Body of pancreas (tissue), 4 donors: ENCODE measurements at regions not wholly inside any gene's neighbourhood (a gene's known extent, or its start where the extent isn't known, plus 50 kb on each side); places are given as distances from the start of the nearest gene placed in this dataset.

Experiments used
- ATAC-seq: fragments of 150-250 bp; one replicate; pipeline ENCODE4 v1.9.1; 2016
- DNase-seq, 4 donors: peaks; one replicate each; pipeline ENCODE4 v3.0.0-alpha.2; 2019
- H3K27ac ChIP-seq, 4 donors: fragments of 200-600 bp; sonication (generic); 1 replicate in 3 of 4; 2 replicates in 1 of 4; pipeline versions ENCODE4 v1.5.1 to v1.6.1; 2016 to 2019; ENCODE audit warnings: mild to moderate bottlenecking in 1 of 4, mixed read lengths in 1 of 4, moderate library complexity in 1 of 4
- H3K27me3 ChIP-seq, 2 donors: fragments of 200-600 bp; sonication (generic); one replicate each; pipeline ENCODE4 v1.6.0; 2016; ENCODE audit warnings: mild to moderate bottlenecking in 1 of 2
- H3K36me3 ChIP-seq, 2 donors: fragments of 200-600 bp; sonication (generic); replicated peaks in 1 of 2; 2 replicates each; pipeline ENCODE4 v1.5.1; 2016; ENCODE audit warnings: low read depth in 2 of 2; ENCODE audit not compliant: insufficient read depth in 1 of 2
- H3K4me1 ChIP-seq: fragments of 200-600 bp; sonication (generic); one replicate; pipeline ENCODE4 v1.6.0; 2016
- H3K4me3 ChIP-seq, 2 donors: fragments of 200-600 bp; sonication (generic); 1 replicate in 1 of 2; 2 replicates in 1 of 2; pipeline ENCODE4 v1.5.1; 2016 to 2019
- H3K9me3 ChIP-seq, 3 donors: fragments of 200-600 bp; sonication (generic); 1 replicate in 2 of 3; 2 replicates in 1 of 3; pipeline ENCODE4 v1.5.1; 2016
- CTCF ChIP-seq, 7 experiments: fragments of 450-650 bp in 4 of 7; fragments of 200-600 bp in 3 of 7; sonication (generic) in 3 of 7; IDR thresholded peaks; one replicate each; pipeline ENCODE4 v1.5.1; 2016 to 2019; ENCODE audit warnings: antibody characterized with exemption in 7 of 7
- POLR2A ChIP-seq, 3 donors: fragments of 450-650 bp; IDR thresholded peaks; one replicate each; pipeline ENCODE4 v1.6.1; 2016; ENCODE audit warnings: antibody characterized with exemption in 3 of 3, mild to moderate bottlenecking in 2 of 3
- WGBS, 2 donors: methylation state at CpG; one replicate each; pipeline ENCODE4 v1.1.5; 2017; 5-methylcytosine and 5-hydroxymethylcytosine counted together
- intact Hi-C: fragments of 100-400 bp; cut with DNase I; formaldehyde crosslinking; loops from one replicate; pipeline ENCODE4 v1.15.1; 2023

DNA sequence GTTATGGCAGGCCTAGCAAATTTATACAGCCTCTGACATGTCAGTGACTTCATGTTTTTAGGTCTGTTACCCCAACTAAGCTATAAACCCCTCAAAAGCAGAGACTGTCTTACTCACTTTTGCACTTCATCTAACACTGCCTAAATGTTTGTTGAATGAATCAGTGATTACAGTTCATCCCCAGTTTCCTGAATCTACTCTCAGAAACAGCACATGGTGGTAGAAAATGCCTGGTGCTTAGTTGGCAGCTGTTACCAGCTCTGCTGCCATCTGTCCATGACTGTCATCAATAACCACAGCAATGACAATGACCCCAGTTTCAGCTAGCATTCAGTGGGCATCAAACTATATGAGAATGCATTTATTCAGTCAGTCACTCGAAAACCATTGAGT is 110.5 kb upstream of the SERBP1 start:
- DNase-seq (no peak), ATAC-seq (no peak)
- intact Hi-C loops, result no loop called here
- Histone ChIP-seq H3K9me3 (no peaks in the 10 kb centered on the region), H3K27me3 (no peaks in the 10 kb centered on the region), H3K4me1 (peaks cover 15% of the 10 kb centered on the region), H3K4me3 (no peak overlapping the region), H3K36me3 (no peaks in the 10 kb centered on the region), H3K27ac (peak overlapping the region; percentile 25 to 68 (median 48))
- TF ChIP-seq POLR2A (IDR thresholded peaks at IDR 0.05), result no peak
- TF ChIP-seq CTCF (IDR thresholded peaks at IDR 0.05), result no peak
- 87% methylated on average over 1 of the region's 1 CpG for WGBS, 2 donors

DNA sequence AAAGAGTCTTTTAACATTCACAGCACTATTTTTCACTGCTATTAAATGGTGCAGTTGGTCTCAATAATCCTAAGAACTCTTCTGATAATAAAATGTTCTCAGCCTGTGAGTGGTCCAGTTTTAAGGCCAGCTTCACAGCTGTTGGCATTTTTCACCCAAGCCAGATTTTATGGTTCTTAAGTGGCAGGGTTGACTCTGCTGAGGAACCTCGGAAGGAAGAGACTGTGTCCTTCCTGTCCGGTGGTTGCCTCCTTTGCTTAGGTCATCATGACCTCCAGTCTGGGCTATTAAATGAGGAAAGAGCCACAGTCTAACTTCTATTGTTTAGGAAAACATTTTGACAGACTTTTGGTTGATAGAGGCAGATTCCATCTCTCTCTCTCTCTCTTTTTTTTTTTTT is 112.5 kb upstream of the SERBP1 start:
- H3K36me3 ChIP-seq, result no peaks in the 10 kb centered on the region
- WGBS, 2 donors, result 62% methylated on average over 2 of the region's 2 CpGs; no CpG with 5 or more reads in 1 of the 2 donors
- H3K27me3 ChIP-seq, result no peaks in the 10 kb centered on the region
- ATAC-seq (no peak), DNase-seq (no peak)
- TF ChIP-seq POLR2A (IDR thresholded peaks at IDR 0.05) (no peak), CTCF (IDR thresholded peaks at IDR 0.05) (no peak)
- intact Hi-C loops, result no loop called here
- H3K4me1 ChIP-seq, result peaks cover 15% of the 10 kb centered on the region
- no peaks in the 10 kb centered on the region for H3K9me3 ChIP-seq
- H3K27ac ChIP-seq, result no peak overlapping the region
- H3K4me3 ChIP-seq, result no peak overlapping the region

DNA sequence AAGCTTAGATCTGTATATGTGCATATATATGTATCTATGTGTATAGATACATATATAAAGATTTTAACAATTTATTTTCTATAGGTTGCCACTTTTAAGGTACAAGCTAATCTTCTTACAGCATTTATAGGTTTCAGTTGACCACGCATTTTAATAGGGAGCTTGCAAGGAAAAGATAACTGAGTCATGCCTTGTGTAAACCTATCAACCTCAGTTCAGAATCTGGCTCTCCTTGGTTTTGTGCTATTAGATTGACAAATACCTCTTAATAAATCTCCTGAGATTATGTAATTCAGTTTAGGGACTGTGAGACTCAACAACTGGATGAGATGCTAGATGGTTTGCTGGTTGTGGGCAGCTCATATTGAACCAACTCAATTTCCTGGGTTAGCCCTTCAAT is 114.7 kb upstream of the SERBP1 start:
- H3K4me1 ChIP-seq, result peaks cover 11% of the 10 kb centered on the region
- TF ChIP-seq CTCF (IDR thresholded peaks at IDR 0.05), result no peak
- TF ChIP-seq POLR2A (IDR thresholded peaks at IDR 0.05), result no peak
- H3K27ac ChIP-seq, result no peak overlapping the region
- H3K4me3 ChIP-seq, result no peak overlapping the region
- no peak for ATAC-seq
- DNase-seq, result no peak
- WGBS, 2 donors, result 88 to 94% methylated on average over 1 of the region's 1 CpG
- H3K9me3 ChIP-seq, result no peaks in the 10 kb centered on the region
- H3K36me3 ChIP-seq, result no peaks in the 10 kb centered on the region
- no peaks in the 10 kb centered on the region for H3K27me3 ChIP-seq
- intact Hi-C loops, result no loop called here

DNA sequence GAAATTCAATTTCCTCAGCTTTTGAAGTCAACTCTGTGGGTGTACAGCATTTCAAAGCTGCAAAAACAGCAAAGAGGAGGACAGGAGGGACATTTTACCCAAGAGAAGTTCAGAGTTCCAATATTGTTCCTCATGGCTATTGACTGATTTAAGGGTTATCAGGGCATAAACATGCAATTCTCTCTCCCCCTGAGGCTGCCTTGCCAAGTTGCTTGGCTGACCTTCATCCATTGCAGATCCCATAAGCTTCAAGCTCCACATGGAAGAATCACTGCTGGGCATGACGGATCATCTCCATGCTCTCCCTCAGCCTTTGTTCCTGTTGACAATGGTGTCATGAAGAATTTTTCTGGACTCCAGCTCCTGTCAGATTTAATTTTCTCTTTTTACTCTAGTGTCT is 115.2 kb upstream of the SERBP1 start:
- 95 to 96% methylated on average over 1 of the region's 1 CpG for WGBS, 2 donors
- ATAC-seq, result no peak
- H3K4me1 ChIP-seq, result peaks cover 6% of the 10 kb centered on the region

More for the DNA sequence above, 115.2 kb upstream of the SERBP1 start:
- Histone ChIP-seq H3K36me3 (no peaks in the 10 kb centered on the region), H3K9me3 (no peaks in the 10 kb centered on the region), H3K4me3 (no peak overlapping the region), H3K27me3 (no peaks in the 10 kb centered on the region), H3K27ac (no peak overlapping the region)
- no peak for DNase-seq
- intact Hi-C loops, result no loop called here
- TF ChIP-seq CTCF (IDR thresholded peaks at IDR 0.05) (no peak), POLR2A (IDR thresholded peaks at IDR 0.05) (no peak)
